HepG2 (cell line): ENCODE measurements at regions not wholly inside any gene's neighbourhood (a gene's known extent, or its start where the extent isn't known, plus 50 kb on each side); places are given as distances from the start of the nearest gene placed in this dataset.
"Not testable (repeated sequence)": the region's sequence is repeated elsewhere in the genome, so short reads cannot be mapped to it uniquely, and the experiment has no call there.

Source experiments
- ATAC-seq: fragments of 200-7000 bp; cut with Tn5 transposase; 3 replicates; pipeline ENCODE4 v1.9.1; 2020; ENCODE audit warnings: mild to moderate bottlenecking, moderate library complexity
- BruUV-seq: library from RNA; stranded (reverse); fragments of 400-500 nt; replicated peaks from 2 replicates; lab custom pipeline; 2021; lab: Mats Ljungman, UMichigan
- CTCF ChIA-PET: fragments of 300-600 bp; formaldehyde crosslinking; extraction: SDS; loops from one replicate; lab custom pipeline; 2021; ENCODE audit warnings: low total read pairs, inconsistent platforms, low intra/inter-chr PET ratio; lab: Yijun Ruan, JAX
- POLR2A ChIA-PET: fragments of 350-600 bp; sonication (Branson Sonifier 250); formaldehyde crosslinking; loops from one replicate; lab custom pipeline; 2020; ENCODE audit warnings: antibody characterized with exemption, inconsistent platforms; lab: Yijun Ruan, JAX
- DNase-seq: peaks from one replicate; pipeline ENCODE4 v3.0.0-alpha.2; 2015; ENCODE audit warnings: low spot score
- FAIRE-seq: peaks from 3 replicates; lab custom pipeline; 2011; peaks lifted over from hg19 to GRCh38; lab: Jason Lieb, UNC
- H2AFZ ChIP-seq: one replicate; pipeline ENCODE4 v1.6.1; 2011; ENCODE audit warnings: low read length, inconsistent platforms
- H3K27ac ChIP-seq: fragments of 300-600 bp; 3 replicates; pipeline ENCODE4 v1.8.0; 2011; ENCODE audit warnings: mixed run types, mild to moderate bottlenecking, mixed read lengths, low read length, inconsistent platforms; ENCODE audit not compliant: insufficient read depth; ENCODE audit errors: extremely low read length
- H3K27me3 ChIP-seq, 2 experiments: fragments of 200-600 bp in 1 of 2; 2 replicates in 1 of 2; 3 replicates in 1 of 2; pipeline versions ENCODE4 v1.6.0 to v1.8.0; 2011; ENCODE audit warnings: low read length in 2 of 2, mild to moderate bottlenecking in 2 of 2, moderate library complexity in 2 of 2, inconsistent platforms in 1 of 2; ENCODE audit not compliant: insufficient read depth in 2 of 2, control insufficient read depth in 1 of 2
- H3K36me3 ChIP-seq, 2 experiments: fragments of 200-600 bp in 1 of 2; replicated peaks in 1 of 2; 2 replicates in 1 of 2; 3 replicates in 1 of 2; pipeline versions ENCODE4 v1.5.1 to v1.8.0; 2011; ENCODE audit warnings: low read length in 2 of 2, inconsistent platforms in 1 of 2; ENCODE audit not compliant: insufficient read depth in 2 of 2, control insufficient read depth in 1 of 2
- H3K4me1 ChIP-seq: 2 replicates; pipeline ENCODE4 v1.5.1; 2012; ENCODE audit warnings: low read length, inconsistent platforms; ENCODE audit not compliant: insufficient read depth
- H3K4me2 ChIP-seq: 2 replicates; pipeline ENCODE4 v1.6.0; 2011; ENCODE audit warnings: low read depth, low read length, inconsistent platforms
- H3K4me3 ChIP-seq, 3 experiments: fragments of 200-600 bp in 1 of 3; sonication (generic), shearing (Covaris generic) in 1 of 3; replicated peaks in 1 of 3; 2 replicates each; pipeline ENCODE4 v1.5.1; 2011 to 2016; ENCODE audit warnings: low read length in 3 of 3, inconsistent platforms in 2 of 3, low read depth in 2 of 3, mild to moderate bottlenecking in 2 of 3, control low read depth in 1 of 3, mixed read lengths in 1 of 3; ENCODE audit not compliant: insufficient read depth in 1 of 3
- H3K79me2 ChIP-seq: one replicate; pipeline ENCODE4 v1.6.1; 2011; ENCODE audit warnings: low read length, inconsistent platforms; ENCODE audit not compliant: insufficient read depth
- H3K9ac ChIP-seq: 2 replicates; pipeline ENCODE4 v1.6.0; 2011; ENCODE audit warnings: mild to moderate bottlenecking, low read depth, low read length, inconsistent platforms; ENCODE audit not compliant: insufficient read depth
- H3K9me3 ChIP-seq: 2 replicates; pipeline ENCODE4 v1.5.1; 2012; ENCODE audit warnings: mild to moderate bottlenecking, low read length
- H4K20me1 ChIP-seq: 2 replicates; pipeline ENCODE4 v1.6.0; 2011; ENCODE audit warnings: inconsistent platforms, mild to moderate bottlenecking, low read length, moderate library complexity; ENCODE audit not compliant: insufficient read depth
- ISL2 ChIP-seq: sonication (generic); formaldehyde crosslinking; IDR thresholded peaks from 2 replicates; pipeline ENCODE4 v1.5.0; 2020; ENCODE audit warnings: missing genetic modification reagents
- ZNF501 ChIP-seq: sonication (generic); formaldehyde crosslinking; IDR thresholded peaks from 2 replicates; pipeline ENCODE4 v1.5.1; 2020; ENCODE audit warnings: mild to moderate bottlenecking, moderate library complexity, missing genetic modification reagents
- ZNF761 ChIP-seq: sonication (generic); formaldehyde crosslinking; conservative IDR thresholded peaks from 2 replicates; pipeline ENCODE4 v1.4.0; 2020; ENCODE audit warnings: mild to moderate bottlenecking, missing genetic modification reagents
- WGBS: methylation state at CpG from one replicate; pipeline ENCODE4 v1.1.6; 2017; ENCODE audit warnings: low lambda C conversion rate; 5-methylcytosine and 5-hydroxymethylcytosine counted together
- in situ Hi-C: cut with HindIII; loops from 2 replicates; pipeline ENCODE4 v1.10.0; 2017; ENCODE audit warnings: low pct_unique_long_range_greater_than_20kb; ENCODE audit not compliant: extremely low pct_ligation_motif_present
- intact Hi-C: fragments of 100-400 bp; cut with micrococcal nuclease; formaldehyde crosslinking; loops from one replicate; pipeline ENCODE4 v1.10.0; 2022; ENCODE audit not compliant: unreplicated experiment
- TF ChIP-seq, protein P1 (sequence below): sonication (generic); formaldehyde crosslinking; IDR thresholded peaks from 2 replicates; pipeline ENCODE4 v1.4.0; 2020; ENCODE audit warnings: missing genetic modification reagents, borderline replicate concordance

DNA sequence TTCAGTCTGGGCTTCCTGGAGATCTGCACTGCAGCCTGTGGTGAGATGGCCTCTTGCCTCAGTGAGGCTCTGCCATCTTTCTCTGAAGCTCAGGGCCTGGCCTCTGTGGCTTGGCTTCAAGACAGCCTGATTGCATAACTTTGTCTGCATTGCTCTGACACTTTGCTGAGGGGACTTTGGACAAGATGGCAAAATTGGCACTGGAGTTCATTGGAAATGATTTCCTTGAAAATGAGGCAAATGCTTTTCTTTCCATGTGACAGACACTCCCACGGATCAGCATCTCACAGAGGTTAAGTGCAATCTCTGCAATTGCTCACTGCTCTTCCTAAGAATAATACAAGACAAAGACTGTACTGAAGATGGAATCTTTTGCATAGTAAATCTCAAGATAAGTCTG lies 166.8 kb downstream of the KCNS3 start:
- Histone ChIP-seq H3K4me3 (no peak overlapping the region), H3K4me1 (no peaks in the 10 kb centered on the region), H3K4me2 (no peak overlapping the region), H3K36me3 (no peaks in the 10 kb centered on the region), H4K20me1 (no peaks in the 10 kb centered on the region), H3K27me3 (0 out of 5 replicates have a peak, but pooled peaks cover 0 to 4% of the 10 kb centered on the region in 2 experiments), H3K79me2 (no peaks in the 10 kb centered on the region), H3K9ac (no peak overlapping the region), H2AFZ (no peak overlapping the region), H3K27ac (no peak overlapping the region), H3K9me3 (no peaks in the 10 kb centered on the region)
- no TSS peak for BruUV-seq
- ChIA-PET CTCF (no interaction called here), POLR2A (no interaction called here)
- WGBS = 0% methylated on average over 1 of the region's 1 CpG
- DNase-seq (no peak), FAIRE-seq (no peak), ATAC-seq (no peak)
- intact Hi-C loops (no loop called here), in situ Hi-C loops (no loop called here)
- TF ChIP-seq ISL2 (CRISPR knock-in tag) (no peak), ZNF501 (no peak), ZNF761 (no peak)

DNA sequence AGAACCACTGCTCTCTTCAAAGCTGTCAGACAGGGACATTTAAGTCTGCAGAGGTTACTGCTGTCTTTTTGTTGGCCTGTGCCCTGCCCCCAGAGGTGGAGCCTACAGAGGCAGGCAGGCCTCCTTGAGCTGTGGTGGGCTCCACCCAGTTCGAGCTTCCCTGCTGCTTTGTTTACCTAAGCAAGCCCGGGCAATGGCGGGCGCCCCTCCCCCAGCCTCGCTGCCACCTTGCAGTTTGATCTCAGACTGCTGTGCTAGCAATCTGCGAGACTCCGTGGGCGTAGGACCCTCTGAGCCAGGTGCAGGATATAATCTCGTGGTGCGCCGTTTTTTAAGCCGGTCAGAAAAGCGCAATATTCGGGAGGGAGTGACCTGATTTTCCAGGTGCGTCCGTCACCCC lies 138.9 kb downstream of the KCNS3 start:
- ATAC-seq, POLR2A ChIA-PET, H3K4me2 ChIP-seq, intact Hi-C loops, H3K27ac ChIP-seq, H4K20me1 ChIP-seq, H3K36me3 ChIP-seq, H3K9ac ChIP-seq, H3K27me3 ChIP-seq, BruUV-seq, H3K4me1 ChIP-seq, DNase-seq, in situ Hi-C loops, H2AFZ ChIP-seq, H3K79me2 ChIP-seq, CTCF ChIA-PET, FAIRE-seq, H3K4me3 ChIP-seq: not testable (repeated sequence)
- H3K9me3 ChIP-seq = peaks cover 21% of the 10 kb centered on the region
- 45% methylated on average over 13 of the region's 16 CpGs for WGBS
- TF ChIP-seq, protein P1, sequence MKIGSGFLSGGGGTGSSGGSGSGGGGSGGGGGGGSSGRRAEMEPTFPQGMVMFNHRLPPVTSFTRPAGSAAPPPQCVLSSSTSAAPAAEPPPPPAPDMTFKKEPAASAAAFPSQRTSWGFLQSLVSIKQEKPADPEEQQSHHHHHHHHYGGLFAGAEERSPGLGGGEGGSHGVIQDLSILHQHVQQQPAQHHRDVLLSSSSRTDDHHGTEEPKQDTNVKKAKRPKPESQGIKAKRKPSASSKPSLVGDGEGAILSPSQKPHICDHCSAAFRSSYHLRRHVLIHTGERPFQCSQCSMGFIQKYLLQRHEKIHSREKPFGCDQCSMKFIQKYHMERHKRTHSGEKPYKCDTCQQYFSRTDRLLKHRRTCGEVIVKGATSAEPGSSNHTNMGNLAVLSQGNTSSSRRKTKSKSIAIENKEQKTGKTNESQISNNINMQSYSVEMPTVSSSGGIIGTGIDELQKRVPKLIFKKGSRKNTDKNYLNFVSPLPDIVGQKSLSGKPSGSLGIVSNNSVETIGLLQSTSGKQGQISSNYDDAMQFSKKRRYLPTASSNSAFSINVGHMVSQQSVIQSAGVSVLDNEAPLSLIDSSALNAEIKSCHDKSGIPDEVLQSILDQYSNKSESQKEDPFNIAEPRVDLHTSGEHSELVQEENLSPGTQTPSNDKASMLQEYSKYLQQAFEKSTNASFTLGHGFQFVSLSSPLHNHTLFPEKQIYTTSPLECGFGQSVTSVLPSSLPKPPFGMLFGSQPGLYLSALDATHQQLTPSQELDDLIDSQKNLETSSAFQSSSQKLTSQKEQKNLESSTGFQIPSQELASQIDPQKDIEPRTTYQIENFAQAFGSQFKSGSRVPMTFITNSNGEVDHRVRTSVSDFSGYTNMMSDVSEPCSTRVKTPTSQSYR (CRISPR knock-in tag) = peak; percentile 73; the same call in 1 of the 2 replicates
